Esophagus mucosa (tissue), 1 donor: ENCODE measurements at regions not wholly inside any gene's neighbourhood (a gene's known extent, or its start where the extent isn't known, plus 50 kb on each side); places are given as distances from the start of the nearest gene placed in this dataset.

Experiments used
- ATAC-seq: fragments of 200-7000 bp; cut with Tn5 transposase; one replicate; pipeline ENCODE4 v1.9.1; 2020
- donor health status: DM: yes; HTN: yes; CAD: no.

DNA sequence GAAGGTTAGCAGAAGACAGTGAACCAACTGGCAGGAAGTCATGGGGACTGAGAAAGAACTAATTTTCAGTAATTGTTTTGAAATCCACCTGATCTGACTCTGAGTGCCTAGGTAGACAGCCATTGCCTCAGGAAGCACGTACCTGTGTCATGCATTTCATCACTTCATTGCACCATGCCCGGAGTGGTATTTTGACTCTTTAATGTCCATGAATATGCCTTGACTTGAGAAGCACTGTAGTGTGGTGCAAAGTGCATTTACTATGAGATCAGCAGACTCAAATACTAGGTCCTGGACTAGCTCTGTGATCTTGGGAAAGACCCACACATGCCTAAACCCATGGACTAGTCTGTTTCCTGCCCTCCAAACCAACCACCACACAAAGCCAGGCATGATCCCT, 370.9 kb upstream of the MARCKS start:
- ATAC-seq, result peak; percentile 47

DNA sequence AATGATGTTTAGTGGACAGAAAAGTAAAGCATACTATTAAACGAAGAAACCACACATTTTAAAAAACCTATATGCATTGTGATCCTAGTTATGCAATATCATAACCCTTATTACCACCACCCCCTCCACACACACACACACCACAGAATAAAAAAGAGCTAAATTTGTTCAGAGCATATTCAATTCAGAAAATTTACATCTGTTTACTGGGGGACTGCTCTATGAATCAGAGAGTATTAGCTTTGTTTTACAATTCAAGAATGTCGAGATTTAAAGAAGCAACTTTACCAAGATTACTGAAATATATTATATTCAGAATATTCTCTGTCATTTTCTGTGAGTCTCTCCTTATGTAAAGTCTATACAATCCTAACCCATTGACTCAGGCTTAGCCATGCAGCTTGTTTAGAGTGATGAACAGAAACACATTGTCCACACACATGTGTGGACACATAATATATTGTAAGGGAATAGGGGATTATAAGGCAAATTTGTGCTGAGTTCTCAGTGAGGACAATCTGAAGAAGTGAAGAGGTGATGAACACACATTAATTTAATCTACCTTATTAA, 369.6 kb upstream of the MARCKS start:
- no peak for ATAC-seq

DNA sequence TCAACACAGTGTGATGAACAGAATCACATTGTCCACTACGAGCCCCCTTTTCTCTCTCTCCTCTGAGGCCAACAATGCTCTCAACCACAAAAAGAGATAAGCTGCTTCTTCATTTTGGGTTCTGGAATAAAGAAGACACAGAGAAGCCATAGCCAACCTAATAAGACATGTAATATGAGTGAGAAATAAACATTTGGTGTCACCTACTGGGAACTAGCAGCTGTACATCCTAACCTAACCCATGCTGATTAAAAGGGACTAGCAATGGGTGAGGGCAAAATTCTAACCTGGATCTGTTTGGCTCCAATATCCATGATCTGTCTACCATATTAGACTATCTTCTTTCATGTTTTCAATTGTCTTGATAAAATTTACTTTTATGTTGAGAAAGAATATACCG, 369.1 kb upstream of the MARCKS start:
- no peak for ATAC-seq

GRCh38 chr6:113488812-113489685, 368.1 kb upstream of the MARCKS start:
- no peak for ATAC-seq

GRCh38 chr6:113489952-113490746, 367.0 kb upstream of the MARCKS start:
- no peak for ATAC-seq

DNA sequence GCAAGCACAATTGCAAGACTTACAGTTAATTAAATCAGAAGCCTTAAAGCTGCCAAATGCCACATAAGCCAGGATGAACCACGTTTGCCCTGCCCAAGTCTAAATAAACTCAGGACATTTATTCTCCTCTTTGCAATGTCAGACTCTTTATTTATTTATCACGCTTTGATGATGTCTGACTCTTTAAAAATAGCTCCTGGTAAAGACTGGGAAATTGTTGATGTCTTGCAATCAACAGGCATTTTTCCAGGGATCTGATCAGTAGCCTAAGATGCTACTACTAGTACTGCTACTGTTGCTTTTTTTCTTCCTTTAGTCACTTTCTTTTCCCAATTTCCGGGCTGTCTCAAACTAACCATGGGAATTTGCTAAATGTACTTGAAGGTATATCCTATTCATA, 365.8 kb upstream of the MARCKS start:
- no peak for ATAC-seq

DNA sequence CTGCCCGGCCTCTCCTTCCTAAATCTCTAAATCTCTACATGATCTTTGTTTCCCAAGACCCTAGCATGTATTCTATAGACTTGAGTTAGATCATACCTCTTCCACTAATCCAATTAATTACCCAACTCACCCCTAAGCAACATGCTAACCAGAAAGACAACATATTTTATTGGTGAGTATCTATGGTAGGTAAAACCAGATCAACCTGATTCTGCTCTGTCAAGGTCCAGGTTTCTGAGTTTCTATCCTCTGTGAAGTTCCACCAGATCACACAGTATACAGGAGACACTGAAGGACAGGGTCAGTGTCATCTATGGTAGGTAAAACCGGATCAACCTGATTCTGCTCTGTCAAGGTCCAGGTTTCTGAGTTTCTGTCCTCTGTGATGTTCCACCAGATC, 363.2 kb upstream of the MARCKS start:
- peak; percentile 97 for ATAC-seq

DNA sequence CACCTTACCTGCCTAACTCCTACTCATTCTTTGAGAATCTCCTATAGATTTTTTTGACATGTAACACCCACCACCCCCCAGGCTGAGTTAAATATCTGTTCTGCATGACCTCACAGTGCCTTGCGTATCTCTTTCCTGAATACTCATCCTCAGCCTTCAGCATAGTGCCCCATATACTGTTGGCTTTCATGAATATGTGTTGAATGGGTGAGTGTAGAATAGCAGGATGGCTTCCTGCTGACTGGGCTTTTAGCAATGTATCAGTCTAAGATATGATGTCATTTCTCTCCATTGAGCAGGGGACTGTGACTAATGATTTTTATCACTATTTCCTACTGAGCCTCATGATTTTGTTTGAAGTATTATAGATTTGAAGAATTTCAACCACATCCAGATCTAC, 361.6 kb upstream of the MARCKS start:
- ATAC-seq, result peak; percentile 72

GRCh38 chr6:113496166-113496565, 361.0 kb upstream of the MARCKS start:
- no peak for ATAC-seq

- peak; percentile 24 for ATAC-seq
Measured at GRCh38 chr6:113500221-113500620, 356.9 kb upstream of the MARCKS start.

DNA sequence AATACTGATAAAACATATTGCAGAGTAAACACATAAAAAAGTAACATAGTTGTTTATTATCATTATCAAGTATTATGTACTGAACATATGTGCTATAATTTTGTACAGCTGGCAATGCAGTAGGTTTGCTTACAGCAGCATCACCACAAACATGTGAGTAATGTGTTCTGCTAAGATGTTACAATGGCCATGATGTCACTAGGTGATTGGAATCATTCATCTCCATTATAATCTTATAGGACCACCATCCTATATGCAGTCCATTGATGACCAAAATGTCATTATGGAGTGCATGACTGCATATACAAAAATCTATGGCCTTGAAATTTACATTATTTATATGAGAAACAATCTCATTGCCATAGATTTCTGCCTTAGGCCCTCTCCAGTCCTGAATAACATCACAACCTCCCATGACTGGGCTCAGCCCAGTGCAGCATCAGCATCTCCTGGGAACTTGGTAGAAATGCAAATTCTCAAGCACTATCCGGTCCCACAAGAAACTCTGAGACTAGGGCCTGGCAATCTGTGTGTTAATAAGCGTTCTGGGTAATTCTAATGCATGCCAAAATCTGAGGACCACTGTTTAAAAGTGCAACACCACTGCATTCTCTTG, 352.0 kb upstream of the MARCKS start:
- no peak for ATAC-seq

DNA sequence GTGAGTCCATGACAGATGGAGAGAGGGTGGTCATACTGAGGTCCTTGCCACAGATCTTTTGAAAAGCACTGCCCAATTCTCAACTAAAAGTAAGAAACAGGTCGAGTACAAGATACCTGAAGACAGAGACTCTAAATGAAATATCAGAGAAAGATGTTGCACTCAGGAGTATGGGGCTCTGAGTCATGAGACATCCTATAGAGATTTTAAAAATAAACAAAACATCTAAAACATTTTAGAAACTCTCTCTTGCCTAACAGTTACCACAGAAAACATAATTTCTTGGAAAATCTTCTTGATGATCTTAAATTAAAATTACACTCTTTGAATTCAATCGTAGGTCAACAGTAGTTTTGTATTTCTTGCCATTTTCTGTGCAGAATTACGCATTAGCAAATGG, 348.9 kb upstream of the MARCKS start:
- no peak for ATAC-seq

DNA sequence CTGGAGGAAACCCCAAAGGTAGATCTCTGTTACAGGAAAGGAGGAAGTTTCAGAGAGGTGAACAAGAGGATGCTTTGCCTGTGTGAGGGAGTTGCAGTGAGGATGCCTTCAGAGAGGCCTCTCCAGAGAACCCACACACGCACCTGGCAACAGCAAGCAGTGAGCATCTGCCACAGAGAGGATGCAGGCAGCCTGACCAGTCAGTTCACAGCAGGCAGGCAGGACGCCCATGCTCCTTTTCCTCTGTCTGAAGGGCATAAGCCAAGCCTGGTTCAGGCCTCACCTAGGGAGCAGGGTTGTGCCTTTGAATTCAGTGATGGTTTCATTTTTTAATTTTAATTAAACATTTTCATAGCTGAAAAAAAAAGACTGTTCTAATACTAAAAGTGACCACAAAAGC, 346.0 kb upstream of the MARCKS start:
- no peak for ATAC-seq

DNA sequence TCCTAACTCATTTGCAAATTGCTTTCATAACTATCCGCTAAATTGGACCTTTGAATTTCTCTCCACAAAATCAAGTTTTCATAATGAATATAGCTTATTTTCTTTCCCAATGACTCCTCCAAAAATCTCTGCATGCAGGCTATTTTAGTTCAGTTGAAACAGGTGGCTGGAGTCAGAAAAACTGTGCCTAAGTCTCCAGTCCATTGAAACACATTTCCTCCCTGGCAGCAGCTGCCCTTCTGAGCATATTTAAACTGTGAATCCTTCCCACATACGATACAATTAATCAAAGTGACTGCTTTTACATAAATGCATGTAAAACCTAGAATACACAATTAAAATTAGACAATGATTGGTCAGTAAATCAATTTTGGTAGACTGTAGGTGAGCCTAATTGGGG, 344.6 kb upstream of the MARCKS start:
- no peak for ATAC-seq

DNA sequence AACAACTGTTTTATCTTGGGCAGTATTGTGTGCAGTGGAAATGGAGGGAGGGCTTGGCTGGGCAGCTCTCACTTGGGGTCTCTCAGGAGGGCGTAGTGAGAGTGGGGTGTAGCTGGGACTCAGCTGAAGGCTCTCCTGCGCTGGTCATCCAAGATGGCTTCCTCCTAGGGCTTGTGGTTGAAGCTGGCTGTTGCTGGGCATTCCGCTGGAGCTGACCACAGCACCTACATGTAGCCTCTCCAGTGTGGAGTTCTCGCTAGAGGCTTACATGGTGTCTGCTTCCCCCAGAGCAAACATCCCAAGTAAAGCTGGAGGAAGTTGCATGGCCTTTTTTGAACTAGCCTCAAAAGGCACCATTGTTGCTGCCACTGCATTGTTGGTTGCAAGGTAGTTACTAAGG, 344.1 kb upstream of the MARCKS start:
- ATAC-seq, result no peak

- no peak for ATAC-seq
Measured at GRCh38 chr6:113522376-113522775, 334.8 kb upstream of the MARCKS start.

- no peak for ATAC-seq
Measured at GRCh38 chr6:113524826-113525225, 332.3 kb upstream of the MARCKS start.

DNA sequence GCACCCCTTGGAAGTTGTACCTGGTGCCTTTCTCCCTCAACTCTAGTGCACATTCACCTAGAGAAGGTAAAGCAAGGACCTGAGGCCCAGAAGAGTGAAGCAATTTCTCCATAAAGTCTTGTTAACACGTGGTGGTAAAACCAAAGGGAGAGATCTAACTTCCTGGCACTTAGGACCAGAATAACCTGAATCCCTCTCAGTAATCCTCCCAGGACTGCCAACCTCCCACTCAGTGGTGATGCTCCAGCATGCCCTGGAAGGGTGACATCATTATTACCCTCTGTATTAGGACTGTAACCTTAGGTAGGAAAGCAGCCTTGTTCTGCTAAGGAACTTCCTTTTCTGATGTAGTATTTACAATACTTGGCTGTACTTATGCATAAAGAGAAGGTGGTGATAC, 330.6 kb upstream of the MARCKS start:
- peak; percentile 100 for ATAC-seq

DNA sequence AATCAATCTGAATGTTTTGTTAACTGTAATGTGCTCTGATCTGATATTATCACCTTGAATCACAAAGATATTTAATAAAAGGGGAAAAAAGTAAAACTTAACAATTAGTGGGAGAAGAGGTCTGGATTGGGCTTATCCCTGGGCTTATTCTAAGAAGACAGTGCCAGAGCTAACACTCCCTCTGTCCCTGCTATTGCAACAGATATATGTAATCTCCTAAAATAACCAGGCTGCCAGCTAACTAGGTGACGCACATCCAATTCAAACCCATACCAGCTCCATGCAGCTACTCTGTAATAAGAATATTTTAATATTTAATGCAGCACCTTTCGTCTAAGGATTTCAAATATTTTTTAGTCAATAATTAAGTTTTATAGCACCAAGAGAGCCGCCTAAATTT, 330.1 kb upstream of the MARCKS start:
- ATAC-seq, result peak; percentile 93

- no peak for ATAC-seq
Measured at GRCh38 chr6:113528111-113528510, 329.0 kb upstream of the MARCKS start.

DNA sequence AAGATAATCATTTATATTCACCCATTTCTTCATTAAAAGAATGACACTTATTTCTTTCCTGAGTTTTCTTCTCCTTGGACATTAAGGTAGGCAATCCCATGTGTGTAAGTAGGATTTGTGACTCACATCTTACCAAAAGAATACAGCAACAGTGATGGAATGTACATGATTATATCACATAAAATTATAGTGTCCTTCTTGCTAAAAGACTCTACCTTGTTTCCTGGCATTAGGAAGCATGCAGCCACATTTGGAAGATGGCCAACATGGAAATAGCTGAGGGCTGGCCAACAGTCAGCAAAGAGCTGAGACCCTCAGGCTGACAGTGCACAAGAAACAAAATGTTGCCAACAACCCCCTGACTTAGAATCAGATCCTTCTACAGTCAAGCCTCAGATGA, 327.9 kb upstream of the MARCKS start:
- ATAC-seq, result no peak

DNA sequence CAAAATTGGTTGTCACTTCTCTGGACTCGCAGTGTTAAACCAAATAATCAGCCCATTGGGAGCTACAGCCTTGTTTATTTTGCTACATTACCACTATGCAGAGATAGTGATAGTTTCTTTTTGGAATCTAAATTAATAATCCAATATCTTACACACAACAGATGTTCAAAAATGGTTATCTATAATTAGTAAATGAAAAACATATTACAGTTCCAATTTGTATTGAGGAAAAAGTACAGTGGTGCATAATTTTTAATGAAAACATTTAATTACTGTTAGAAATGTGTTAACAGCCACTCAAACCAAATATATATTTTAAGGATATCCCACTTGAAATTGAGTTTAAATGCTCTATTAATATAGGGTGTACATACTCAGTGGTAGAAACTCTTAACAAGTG, 327.3 kb upstream of the MARCKS start:
- ATAC-seq, result no peak

GRCh38 chr6:113530769-113531168, 326.4 kb upstream of the MARCKS start:
- peak; percentile 69 for ATAC-seq
